ENCODE measurements at regions not wholly inside any gene's neighbourhood (a gene's known extent, or its start where the extent isn't known, plus 50 kb on each side); places are given as distances from the start of the nearest gene placed in this dataset.

DNA sequence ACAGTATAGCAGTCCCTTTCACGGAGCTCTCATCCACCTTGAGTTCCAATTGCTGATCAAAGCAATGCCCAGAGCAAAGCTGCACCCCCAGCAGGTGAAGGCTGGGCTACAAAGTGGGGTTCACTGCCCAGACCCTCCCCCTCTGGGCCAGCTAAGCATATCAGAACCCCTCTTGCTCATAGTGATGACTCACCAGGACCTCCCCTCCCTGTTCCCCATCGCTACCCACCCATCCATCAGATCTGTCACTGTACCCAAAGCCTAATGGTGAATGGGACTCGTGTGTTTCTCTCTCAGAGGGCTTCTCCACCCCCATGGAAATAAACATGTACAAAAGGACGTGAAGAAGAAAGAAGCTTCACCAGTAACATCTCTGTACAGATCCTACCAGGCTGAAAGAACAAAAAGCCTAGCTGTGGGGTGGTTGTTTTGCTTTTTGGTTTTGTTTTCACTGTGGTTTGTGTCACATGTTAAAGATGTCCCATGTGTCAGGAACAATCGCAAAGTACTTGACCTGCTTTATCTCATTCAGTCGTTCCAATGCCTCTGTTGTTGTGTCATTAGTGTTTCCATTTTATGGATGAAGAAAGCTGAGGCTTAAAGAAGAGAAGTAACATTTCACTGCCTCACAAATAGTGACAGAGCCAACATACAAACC is 518.5 kb downstream of the CD83 start:
- TF ChIP-seq CTCF (IDR thresholded peaks at IDR 0.05) (no peak), ZNF219 (CRISPR knock-in tag; IDR thresholded peaks at IDR 0.05; ENCODE audit: borderline replicate concordance) (no peak)
